K562 (cell line): ENCODE measurements at regions not wholly inside any gene's neighbourhood (a gene's known extent, or its start where the extent isn't known, plus 50 kb on each side); places are given as distances from the start of the nearest gene placed in this dataset.
A peak's percentile ranks its signal among the peaks of the same experiment; 100 is the strongest.

ENCODE experiments used
- ATAC-seq: fragments of 200-7000 bp; cut with Tn5 transposase; 3 replicates; pipeline ENCODE4 v1.9.1; 2020; ENCODE audit warnings: moderate library complexity
- BruUV-seq: library from RNA; stranded (reverse); fragments of 400-500 nt; replicated peaks from 2 replicates; lab custom pipeline; 2021; lab: Mats Ljungman, UMichigan
- CTCF ChIA-PET: fragments of 300-600 bp; formaldehyde crosslinking; extraction: SDS; loops from one replicate; lab custom pipeline; 2021; ENCODE audit warnings: low intra/inter-chr PET ratio; lab: Yijun Ruan, JAX
- POLR2A ChIA-PET: fragments of 300-600, 350-650 bp; sonication (Branson Sonifier 250); formaldehyde crosslinking; extraction: SDS; loops from one replicate; lab custom pipeline; 2021; ENCODE audit warnings: antibody characterized with exemption, inconsistent platforms; lab: Yijun Ruan, JAX
- DNase-seq, 4 experiments: peaks; one replicate each; pipeline versions ENCODE4 v3.0.0 to v3.0.0-alpha.2; 2011 to 2018; ENCODE audit warnings: low spot score in 3 of 4, mixed read lengths in 3 of 4; ENCODE audit errors: extremely low read depth in 1 of 4
- FAIRE-seq: peaks from 2 replicates; lab custom pipeline; 2011; peaks lifted over from hg19 to GRCh38; lab: Jason Lieb, UNC
- H2AFZ ChIP-seq: 2 replicates; pipeline ENCODE4 v1.6.0; 2011; ENCODE audit warnings: low read depth, low read length, control low read depth, inconsistent platforms
- H3K27ac ChIP-seq: fragments of 200-600 bp; 3 replicates; pipeline ENCODE4 v1.8.0; 2011; ENCODE audit warnings: low read depth, mild to moderate bottlenecking, control low read depth, inconsistent platforms, low read length, moderate library complexity, mixed read lengths; ENCODE audit errors: extremely low read depth
- H3K27me3 ChIP-seq, 2 experiments: fragments of 300-600 bp in 1 of 2; 2 replicates in 1 of 2; 3 replicates in 1 of 2; pipeline versions ENCODE4 v1.6.0 to v1.8.0; 2011; ENCODE audit warnings: inconsistent platforms in 2 of 2, low read length in 2 of 2, mild to moderate bottlenecking in 1 of 2, mixed read lengths in 1 of 2, moderate library complexity in 1 of 2; ENCODE audit not compliant: control insufficient read depth in 2 of 2, insufficient read depth in 2 of 2
- H3K36me3 ChIP-seq: fragments of 300-600 bp; 3 replicates; pipeline ENCODE4 v1.8.0; 2011; ENCODE audit warnings: mild to moderate bottlenecking, low read length, inconsistent platforms; ENCODE audit not compliant: control insufficient read depth, insufficient read depth
- H3K4me1 ChIP-seq, 2 experiments: fragments of 200-600 bp in 1 of 2; replicated peaks in 1 of 2; 2 replicates in 1 of 2; 3 replicates in 1 of 2; pipeline versions ENCODE4 v1.5.1 to v1.8.0; 2011; ENCODE audit warnings: inconsistent platforms in 2 of 2, low read length in 2 of 2, mild to moderate bottlenecking in 1 of 2, mixed read lengths in 1 of 2, moderate library complexity in 1 of 2; ENCODE audit not compliant: control insufficient read depth in 2 of 2, insufficient read depth in 2 of 2
- H3K4me2 ChIP-seq: 2 replicates; pipeline ENCODE4 v1.6.1; 2011; ENCODE audit warnings: low read length, control low read depth, inconsistent platforms, mixed read lengths; ENCODE audit not compliant: insufficient read depth
- H3K4me3 ChIP-seq: fragments of 200-600 bp; sonication (generic), shearing (Covaris generic); 2 replicates; pipeline ENCODE4 v1.5.1; 2016; ENCODE audit warnings: control low read depth, inconsistent platforms
- H3K79me2 ChIP-seq: fragments of 200-600 bp; 3 replicates; pipeline ENCODE4 v1.8.0; 2011; ENCODE audit warnings: low read length, inconsistent platforms; ENCODE audit not compliant: control insufficient read depth, insufficient read depth
- H3K9ac ChIP-seq, 2 experiments: 2 replicates each; pipeline versions ENCODE4 v1.6.0 to v1.6.1; 2011; ENCODE audit warnings: low read depth in 2 of 2, low read length in 2 of 2, control low read depth in 1 of 2, inconsistent platforms in 1 of 2, mild to moderate bottlenecking in 1 of 2, mixed read lengths in 1 of 2; ENCODE audit not compliant: insufficient read depth in 1 of 2
- H3K9me1 ChIP-seq: one replicate; pipeline ENCODE4 v1.6.0; 2011; ENCODE audit warnings: inconsistent platforms, mild to moderate bottlenecking, low read length, moderate library complexity; ENCODE audit not compliant: control insufficient read depth, insufficient read depth
- H3K9me3 ChIP-seq: replicated peaks from 2 replicates; pipeline ENCODE4 v1.5.1; 2011; ENCODE audit warnings: low read depth, low read length, inconsistent platforms; ENCODE audit not compliant: control insufficient read depth, insufficient read depth
- H4K20me1 ChIP-seq: replicated peaks from 2 replicates; pipeline ENCODE4 v1.6.1; 2011; ENCODE audit warnings: low read length, inconsistent platforms, mixed read lengths; ENCODE audit not compliant: control insufficient read depth, insufficient read depth
- CEBPB ChIP-seq: fragments of 450-650 bp; IDR thresholded peaks from 2 replicates; pipeline ENCODE4 v1.6.1; 2016; ENCODE audit warnings: missing genetic modification characterization, missing compliant biosample characterization
- CEBPG ChIP-seq, 3 experiments: fragments of 200-800 bp in 1 of 3; sonication (Bioruptor generic) in 1 of 3; sonication (generic) in 1 of 3; formaldehyde crosslinking in 1 of 3; IDR thresholded peaks in 2 of 3; conservative IDR thresholded peaks in 1 of 3; 2 replicates each; pipeline versions ENCODE4 v1.6.1 to v1.8.0; 2016 to 2022; ENCODE audit warnings: missing compliant biosample characterization in 2 of 3, missing genetic modification characterization in 2 of 3, mild to moderate bottlenecking in 1 of 3, missing genetic modification reagents in 1 of 3
- ZNF778 ChIP-seq: fragments of 450-650 bp; formaldehyde crosslinking; IDR thresholded peaks from 2 replicates; pipeline ENCODE4 v1.4.0; 2020; ENCODE audit warnings: mild to moderate bottlenecking, moderate library complexity
- in situ Hi-C: fragments of 300-500 bp; cut with MboI; formaldehyde crosslinking; loops from 4 replicates; pipeline ENCODE4 v1.15.0; 2018; ENCODE audit warnings: inconsistent platforms, mixed read lengths
- intact Hi-C: fragments of 100-400 bp; cut with micrococcal nuclease; formaldehyde crosslinking; loops from 2 replicates; pipeline ENCODE4 v1.14.2; 2022
- TF ChIP-seq, protein P1 (sequence below): fragments of 250-450 bp; sonication (Bioruptor Pico); IDR thresholded peaks from 2 replicates; pipeline ENCODE4 v1.8.0; 2021; ENCODE audit warnings: mild to moderate bottlenecking, moderate library complexity
- TF ChIP-seq, protein P2 (sequence below): fragments of 450-650 bp; formaldehyde crosslinking; IDR thresholded peaks from 2 replicates; pipeline ENCODE4 v1.4.0; 2020; ENCODE audit warnings: mild to moderate bottlenecking, moderate library complexity

DNA sequence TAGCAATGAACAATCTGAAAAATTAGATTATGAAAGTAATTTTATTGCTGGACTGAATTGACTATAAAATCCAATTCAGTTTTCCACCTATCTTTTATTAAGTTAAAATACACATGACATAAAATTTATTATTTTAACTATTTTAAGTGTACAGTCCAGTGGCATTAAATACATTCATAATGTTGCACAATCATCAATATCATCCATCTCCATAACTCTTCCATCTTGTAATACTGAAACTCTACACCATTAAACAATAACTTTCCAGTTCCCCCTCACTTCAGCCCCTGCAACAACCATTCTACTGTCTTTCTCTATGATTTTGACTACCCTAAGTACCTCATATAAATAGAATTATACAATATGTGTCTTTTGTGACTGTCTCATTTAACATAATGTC lies 200.6 kb upstream of the ITGA1 start:
- Histone ChIP-seq H3K27me3 (no peaks in the 10 kb centered on the region), H2AFZ (no peak overlapping the region), H3K4me2 (no peak overlapping the region), H3K9me1 (no peaks in the 10 kb centered on the region), H3K9me3 (no peaks in the 10 kb centered on the region), H3K27ac (no peak overlapping the region), H4K20me1 (no peaks in the 10 kb centered on the region), H3K4me3 (no peak overlapping the region), H3K36me3 (no peaks in the 10 kb centered on the region), H3K4me1 (no peaks in the 10 kb centered on the region), H3K79me2 (no peaks in the 10 kb centered on the region), H3K9ac (no peak overlapping the region)
- ChIA-PET POLR2A (no interaction called here), CTCF (no interaction called here)
- DNase-seq (no peak), ATAC-seq (no peak), FAIRE-seq (no peak)
- intact Hi-C loops (no loop called here), in situ Hi-C loops (no loop called here)
- TF ChIP-seq, protein P1, sequence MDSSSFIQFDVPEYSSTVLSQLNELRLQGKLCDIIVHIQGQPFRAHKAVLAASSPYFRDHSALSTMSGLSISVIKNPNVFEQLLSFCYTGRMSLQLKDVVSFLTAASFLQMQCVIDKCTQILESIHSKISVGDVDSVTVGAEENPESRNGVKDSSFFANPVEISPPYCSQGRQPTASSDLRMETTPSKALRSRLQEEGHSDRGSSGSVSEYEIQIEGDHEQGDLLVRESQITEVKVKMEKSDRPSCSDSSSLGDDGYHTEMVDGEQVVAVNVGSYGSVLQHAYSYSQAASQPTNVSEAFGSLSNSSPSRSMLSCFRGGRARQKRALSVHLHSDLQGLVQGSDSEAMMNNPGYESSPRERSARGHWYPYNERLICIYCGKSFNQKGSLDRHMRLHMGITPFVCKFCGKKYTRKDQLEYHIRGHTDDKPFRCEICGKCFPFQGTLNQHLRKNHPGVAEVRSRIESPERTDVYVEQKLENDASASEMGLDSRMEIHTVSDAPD: no peak
- peak; percentile 34; the same call in 1 of the 2 replicates for TF ChIP-seq CEBPB (tag)
- TF ChIP-seq, protein P2, sequence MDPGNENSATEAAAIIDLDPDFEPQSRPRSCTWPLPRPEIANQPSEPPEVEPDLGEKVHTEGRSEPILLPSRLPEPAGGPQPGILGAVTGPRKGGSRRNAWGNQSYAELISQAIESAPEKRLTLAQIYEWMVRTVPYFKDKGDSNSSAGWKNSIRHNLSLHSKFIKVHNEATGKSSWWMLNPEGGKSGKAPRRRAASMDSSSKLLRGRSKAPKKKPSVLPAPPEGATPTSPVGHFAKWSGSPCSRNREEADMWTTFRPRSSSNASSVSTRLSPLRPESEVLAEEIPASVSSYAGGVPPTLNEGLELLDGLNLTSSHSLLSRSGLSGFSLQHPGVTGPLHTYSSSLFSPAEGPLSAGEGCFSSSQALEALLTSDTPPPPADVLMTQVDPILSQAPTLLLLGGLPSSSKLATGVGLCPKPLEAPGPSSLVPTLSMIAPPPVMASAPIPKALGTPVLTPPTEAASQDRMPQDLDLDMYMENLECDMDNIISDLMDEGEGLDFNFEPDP: no peak
- no peak for TF ChIP-seq ZNF778 (CRISPR knock-in tag)
- no peak for TF ChIP-seq CEBPG (CRISPR knock-in tag; IDR thresholded peaks at IDR 0.05)
- peak in 1 of 2 experiments; percentile 53; a peak in 1 of 4 replicates for TF ChIP-seq CEBPG (tag; conservative IDR thresholded peaks at IDR 0.05 in 1 of 2, IDR thresholded peaks at IDR 0.05 in 1 of 2)
- BruUV-seq: no TSS peak
